Endodermal cell (in vitro differentiated cells): ENCODE measurements at regions not wholly inside any gene's neighbourhood (a gene's known extent, or its start where the extent isn't known, plus 50 kb on each side); places are given as distances from the start of the nearest gene placed in this dataset.

ENCODE experiments used
- DNase-seq: peaks from one replicate; pipeline ENCODE4 v3.0.0-alpha.2; 2017
- H3K27ac ChIP-seq: 2 replicates; pipeline ENCODE4 v1.5.1; 2013; ENCODE audit warnings: mild to moderate bottlenecking, low read depth, low read length, moderate library complexity
- H3K27me3 ChIP-seq: 2 replicates; pipeline ENCODE4 v1.6.1; 2013; ENCODE audit warnings: mild to moderate bottlenecking, low read length, moderate library complexity; ENCODE audit not compliant: insufficient read depth, control insufficient read depth, poor library complexity, severe bottlenecking
- H3K36me3 ChIP-seq: 2 replicates; pipeline ENCODE4 v1.7.0; 2013; ENCODE audit warnings: mild to moderate bottlenecking, low read length, moderate library complexity; ENCODE audit not compliant: control insufficient read depth, insufficient read depth
- H3K4me1 ChIP-seq: one replicate; pipeline ENCODE4 v1.7.0; 2013; ENCODE audit warnings: low read length; ENCODE audit not compliant: control insufficient read depth, insufficient read depth
- H3K4me3 ChIP-seq: 2 replicates; pipeline ENCODE4 v1.5.1; 2013; ENCODE audit warnings: mild to moderate bottlenecking, low read length, moderate library complexity
- H3K9ac ChIP-seq: 2 replicates; pipeline ENCODE4 v1.6.1; 2013; ENCODE audit warnings: mild to moderate bottlenecking, low read length, moderate library complexity; ENCODE audit not compliant: poor library complexity, severe bottlenecking; ENCODE audit errors: extremely low read depth
- H3K9me3 ChIP-seq: 2 replicates; pipeline ENCODE4 v1.6.1; 2013; ENCODE audit warnings: mild to moderate bottlenecking, low read length, moderate library complexity; ENCODE audit not compliant: control insufficient read depth
- H3K27ac Mint-ChIP-seq: 2 replicates; pipeline ENCODE4 v1.8.0; 2020; ENCODE audit warnings: mixed read lengths
- H3K27me3 Mint-ChIP-seq: 2 replicates; pipeline ENCODE4 v1.8.0; 2021; ENCODE audit warnings: mild to moderate bottlenecking, mixed read lengths; ENCODE audit not compliant: insufficient read depth
- H3K36me3 Mint-ChIP-seq: 2 replicates; pipeline ENCODE4 v1.8.0; 2020; ENCODE audit warnings: low read depth, mixed read lengths
- H3K4me1 Mint-ChIP-seq: 2 replicates; pipeline ENCODE4 v1.8.0; 2020; ENCODE audit warnings: mixed read lengths
- H3K4me3 Mint-ChIP-seq: 2 replicates; pipeline ENCODE4 v1.8.0; 2020; ENCODE audit warnings: mild to moderate bottlenecking, moderate library complexity, mixed read lengths
- H3K9me3 Mint-ChIP-seq: 2 replicates; pipeline ENCODE4 v1.8.0; 2020; ENCODE audit warnings: mild to moderate bottlenecking, mixed read lengths
- CTCF ChIP-seq: fragments of 200-600 bp; sonication (generic); conservative IDR thresholded peaks from 2 replicates; pipeline ENCODE4 v1.5.0; 2021; ENCODE audit warnings: antibody characterized with exemption, mild to moderate bottlenecking
- WGBS, 2 experiments: methylation state at CpG; one replicate each; pipeline versions ENCODE4 v1.1.5 to v1.1.7; 2013; ENCODE audit warnings: missing lambda C conversion rate in 2 of 2, mixed read lengths in 1 of 2; ENCODE audit not compliant: insufficient coverage in 1 of 2, insufficient read length in 1 of 2; 5-methylcytosine and 5-hydroxymethylcytosine counted together

GRCh38 chr2:166560022-166560421 is 66.0 kb upstream of the SCN7A start:
- Mint-ChIP-seq H3K9me3 (no peaks in the 10 kb centered on the region), H3K27me3 (no peaks in the 10 kb centered on the region), H3K4me3 (no peak overlapping the region), H3K4me1 (no peaks in the 10 kb centered on the region), H3K36me3 (no peaks in the 10 kb centered on the region), H3K27ac (no peak overlapping the region)
- Histone ChIP-seq H3K27ac (no peak overlapping the region), H3K4me1 (no peaks in the 10 kb centered on the region), H3K9ac (no peak overlapping the region), H3K27me3 (no peaks in the 10 kb centered on the region), H3K9me3 (no peaks in the 10 kb centered on the region), H3K36me3 (no peaks in the 10 kb centered on the region), H3K4me3 (no peak overlapping the region)
- no peak for DNase-seq
- no peak for TF ChIP-seq CTCF
- 94% methylated on average over 2 of the region's 2 CpGs; no CpG with 5 or more reads in 1 of the 2 experiments for WGBS, 2 experiments

GRCh38 chr2:166550923-166551322 is 56.9 kb upstream of the SCN7A start:
- Mint-ChIP-seq H3K27me3 (no peaks in the 10 kb centered on the region), H3K4me3 (no peak overlapping the region), H3K27ac (no peak overlapping the region), H3K36me3 (no peaks in the 10 kb centered on the region), H3K9me3 (no peaks in the 10 kb centered on the region), H3K4me1 (no peaks in the 10 kb centered on the region)
- Histone ChIP-seq H3K9me3 (no peaks in the 10 kb centered on the region), H3K27me3 (no peaks in the 10 kb centered on the region), H3K9ac (no peak overlapping the region), H3K27ac (no peak overlapping the region), H3K4me3 (no peak overlapping the region), H3K36me3 (no peaks in the 10 kb centered on the region), H3K4me1 (no peaks in the 10 kb centered on the region)
- no peak for TF ChIP-seq CTCF
- DNase-seq: no peak

- no peaks in the 10 kb centered on the region for H3K27me3 Mint-ChIP-seq
- no peaks in the 10 kb centered on the region for H3K4me1 Mint-ChIP-seq
- no peak for TF ChIP-seq CTCF
These were observed 51.4 kb upstream of the SCN7A start for GRCh38 chr2:166545473-166545872.

More at GRCh38 chr2:166545473-166545872, 51.4 kb upstream of the SCN7A start:
- Mint-ChIP-seq H3K27ac (no peak overlapping the region), H3K36me3 (no peaks in the 10 kb centered on the region), H3K4me3 (no peak overlapping the region), H3K9me3 (no peaks in the 10 kb centered on the region)
- Histone ChIP-seq H3K4me1 (no peaks in the 10 kb centered on the region), H3K9me3 (no peaks in the 10 kb centered on the region), H3K9ac (no peak overlapping the region), H3K36me3 (no peaks in the 10 kb centered on the region), H3K27me3 (no peaks in the 10 kb centered on the region), H3K4me3 (no peak overlapping the region), H3K27ac (no peak overlapping the region)
- DNase-seq: no peak
